Liver (tissue), 3 donors: ENCODE measurements at regions not wholly inside any gene's neighbourhood (a gene's known extent, or its start where the extent isn't known, plus 50 kb on each side); places are given as distances from the start of the nearest gene placed in this dataset.

Experiments used
- CTCF ChIP-seq: fragments of 150-350 bp; IDR thresholded peaks from 2 replicates; pipeline ENCODE4 v1.5.1; 2017; ENCODE audit warnings: improper control_type of control experiment, low read depth, low read length; ENCODE audit not compliant: missing input control
- REST ChIP-seq: IDR thresholded peaks from 2 replicates; pipeline ENCODE4 v1.6.1; 2016; ENCODE audit warnings: antibody characterized with exemption, mild to moderate bottlenecking
- SP1 ChIP-seq: IDR thresholded peaks from 2 replicates; pipeline ENCODE4 v1.6.1; 2018; ENCODE audit warnings: antibody characterized with exemption, mild to moderate bottlenecking
- ZBTB33 ChIP-seq: IDR thresholded peaks from 2 replicates; pipeline ENCODE4 v1.6.1; 2016; ENCODE audit warnings: antibody characterized with exemption
- donor health status: healthy.
- donor health status: healthy.

GRCh38 chr5:3122985-3123762 lies 371.7 kb upstream of the IRX2 start:
- TF ChIP-seq CTCF (no peak), SP1 (no peak), ZBTB33 (no peak), REST (no peak)
